Fibroblast of the aortic adventitia (primary cell): ENCODE measurements at regions not wholly inside any gene's neighbourhood (a gene's known extent, or its start where the extent isn't known, plus 50 kb on each side); places are given as distances from the start of the nearest gene placed in this dataset.
"Not testable (repeated sequence)": the region's sequence is repeated elsewhere in the genome, so short reads cannot be mapped to it uniquely, and the experiment has no call there.

Source experiments
- DNase-seq: peaks from one replicate; pipeline ENCODE4 v3.0.0-alpha.2; 2010; ENCODE audit warnings: low read depth
- H3K4me3 ChIP-seq: 2 replicates; pipeline ENCODE4 v1.5.1; 2011; ENCODE audit warnings: low read depth, mild to moderate bottlenecking, control low read depth, low read length, moderate library complexity
- CTCF ChIP-seq: IDR thresholded peaks from 2 replicates; pipeline ENCODE4 v1.5.1; 2011; ENCODE audit warnings: mild to moderate bottlenecking, low read length, control low read depth, inconsistent platforms; ENCODE audit not compliant: insufficient read depth

DNA sequence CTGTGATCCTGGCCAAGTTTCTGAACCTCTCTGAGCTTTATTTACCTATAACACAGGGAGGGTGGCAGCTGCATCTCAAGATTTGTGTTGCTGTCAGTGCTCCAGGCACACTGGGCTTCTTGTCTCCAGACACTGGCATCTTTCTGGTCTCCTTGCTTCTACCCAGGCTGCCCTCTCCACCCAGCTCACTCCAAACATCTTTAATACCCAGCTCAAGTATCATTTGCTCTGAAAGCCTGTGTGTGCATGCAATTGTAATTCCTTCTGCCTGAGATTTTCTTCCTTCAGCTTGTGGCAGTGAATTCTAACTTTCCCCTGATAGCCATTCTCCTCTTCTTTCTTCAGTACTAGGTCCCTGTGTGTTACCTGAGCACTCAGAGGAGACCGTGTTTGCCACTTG lies 50.7 kb upstream of the USP7 start:
- DNase-seq: no peak
- H3K4me3 ChIP-seq: no peak overlapping the region
- TF ChIP-seq CTCF: no peak

- no peak for DNase-seq
- H3K4me3 ChIP-seq: no peak overlapping the region
- TF ChIP-seq CTCF: no peak
Measured at GRCh38 chr16:9015489-9015888, 51.8 kb upstream of the USP7 start.

GRCh38 chr16:9016005-9016404 lies 52.3 kb upstream of the USP7 start:
- DNase-seq: not testable (repeated sequence)

GRCh38 chr16:9016824-9017223 lies 53.1 kb upstream of the USP7 start:
- no peak for DNase-seq
- TF ChIP-seq CTCF: no peak
- no peak overlapping the region for H3K4me3 ChIP-seq

More at GRCh38 chr16:9016005-9016404, 52.3 kb upstream of the USP7 start:
- H3K4me3 ChIP-seq: not testable (repeated sequence)

DNA sequence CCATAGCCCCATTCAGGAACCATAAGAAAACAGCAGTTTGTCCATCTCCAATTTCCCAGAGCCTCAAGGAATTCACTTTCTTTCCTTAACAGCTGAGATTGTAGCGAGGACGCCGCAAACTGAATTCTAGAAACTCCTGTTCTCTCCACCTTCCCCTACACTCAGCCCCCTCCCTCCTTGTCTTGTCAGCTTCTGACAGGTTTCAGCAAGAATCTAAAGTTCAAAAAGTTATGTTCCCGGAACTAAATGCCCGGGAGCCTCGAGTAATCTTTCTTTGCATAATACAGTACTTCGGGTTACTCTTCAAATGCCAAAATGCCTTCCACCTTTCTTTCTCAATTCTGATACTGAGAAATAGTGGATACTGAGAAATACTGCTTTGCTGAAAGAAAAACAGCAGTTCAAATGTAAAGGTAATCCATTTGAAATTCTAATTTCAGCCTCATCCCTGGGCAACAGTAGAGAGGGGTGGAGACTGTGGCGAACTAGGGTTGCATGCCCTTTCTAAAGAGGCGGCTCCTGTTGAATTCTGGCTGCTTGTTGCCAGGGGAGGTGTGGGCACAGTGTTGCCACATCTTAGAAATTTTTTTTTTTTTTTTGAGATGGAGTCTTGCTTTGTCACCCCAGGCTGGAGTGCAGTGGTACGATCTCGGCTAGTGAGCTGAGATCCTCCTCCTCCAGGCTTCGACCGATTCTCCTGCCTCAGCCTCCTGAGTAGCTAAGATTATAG lies 63.5 kb upstream of the USP7 start:
- DNase-seq: no peak
- TF ChIP-seq CTCF: no peak
- H3K4me3 ChIP-seq: no peak overlapping the region

GRCh38 chr16:9028491-9028890 lies 63.0 kb upstream of the HAPSTR1 start:
- H3K4me3 ChIP-seq, DNase-seq: not testable (repeated sequence)

GRCh38 chr16:9031107-9031506 lies 60.3 kb upstream of the HAPSTR1 start:
- DNase-seq: no peak
- TF ChIP-seq CTCF: no peak
- H3K4me3 ChIP-seq: no peak overlapping the region

GRCh38 chr16:9033125-9033830 lies 58.2 kb upstream of the HAPSTR1 start:
- peak; percentile 77 for DNase-seq
- no peak overlapping the region for H3K4me3 ChIP-seq
- peak; percentile 72 for TF ChIP-seq CTCF
